SK-N-SH treated with all-trans-retinoic acid at 6 μM for 48 hours (cell line): ENCODE measurements at regions not wholly inside any gene's neighbourhood (a gene's known extent, or its start where the extent isn't known, plus 50 kb on each side); places are given as distances from the start of the nearest gene placed in this dataset.

Source experiments
- ISL1 ChIP-seq: fragments of 250-450 bp; sonication (Bioruptor Pico); IDR thresholded peaks from 2 replicates; pipeline ENCODE4 v2.1.2; 2022; ENCODE audit warnings: mild to moderate bottlenecking, moderate library complexity
- OSR1 ChIP-seq: fragments of 250-450 bp; sonication (Bioruptor Pico); IDR thresholded peaks from 2 replicates; pipeline ENCODE4 v1.8.0; 2022; ENCODE audit warnings: moderate library complexity, mild to moderate bottlenecking, inconsistent platforms
- SNAI2 ChIP-seq: fragments of 250-450 bp; sonication (Bioruptor Pico); IDR thresholded peaks from 2 replicates; pipeline ENCODE4 v1.5.0; 2020; ENCODE audit warnings: mild to moderate bottlenecking, moderate library complexity
- ZFP3 ChIP-seq: fragments of 250-450 bp; sonication (Bioruptor Pico); IDR thresholded peaks from 2 replicates; pipeline ENCODE4 v1.5.0; 2020; ENCODE audit warnings: mild to moderate bottlenecking, moderate library complexity
- ZFP30 ChIP-seq: fragments of 450-650 bp; formaldehyde crosslinking; IDR thresholded peaks from 2 replicates; pipeline ENCODE4 v1.5.0; 2022; ENCODE audit warnings: mild to moderate bottlenecking, moderate library complexity
- TF ChIP-seq, protein P1 (sequence below): fragments of 250-450 bp; sonication (Bioruptor Pico); IDR thresholded peaks from 2 replicates; pipeline ENCODE4 v1.8.0; 2020; ENCODE audit warnings: mild to moderate bottlenecking, moderate library complexity, borderline replicate concordance
- TF ChIP-seq, protein P2 (sequence below): fragments of 250-450 bp; sonication (Bioruptor Pico); IDR thresholded peaks from 2 replicates; pipeline ENCODE4 v1.5.0; 2020; ENCODE audit warnings: mild to moderate bottlenecking, moderate library complexity
- TF ChIP-seq, protein P3 (sequence below): fragments of 250-450 bp; sonication (Bioruptor Pico); IDR thresholded peaks from 2 replicates; pipeline ENCODE4 v1.8.0; 2021; ENCODE audit warnings: low read depth, mild to moderate bottlenecking, moderate library complexity, borderline replicate concordance

DNA sequence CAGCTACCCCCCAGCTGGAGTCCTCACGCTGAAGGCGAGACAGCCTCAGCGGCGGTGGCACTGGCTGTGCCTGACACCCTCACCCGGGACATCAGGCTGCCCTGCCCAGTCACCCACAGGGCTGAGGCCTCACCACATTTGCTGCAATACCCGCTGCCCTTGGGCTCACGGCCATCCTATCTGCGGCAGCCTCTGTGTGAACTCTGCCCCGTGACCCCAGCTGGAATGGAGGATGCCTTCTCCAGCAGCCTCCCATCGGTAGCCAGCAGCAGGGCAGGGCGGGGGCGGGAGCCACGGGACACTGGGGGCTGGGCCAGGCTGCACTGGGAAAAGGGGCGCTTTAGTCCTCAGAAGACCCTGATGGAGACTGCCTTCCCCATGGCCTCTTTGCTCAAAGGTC lies 112.4 kb upstream of the ZBTB40 start:
- TF ChIP-seq, protein P1, sequence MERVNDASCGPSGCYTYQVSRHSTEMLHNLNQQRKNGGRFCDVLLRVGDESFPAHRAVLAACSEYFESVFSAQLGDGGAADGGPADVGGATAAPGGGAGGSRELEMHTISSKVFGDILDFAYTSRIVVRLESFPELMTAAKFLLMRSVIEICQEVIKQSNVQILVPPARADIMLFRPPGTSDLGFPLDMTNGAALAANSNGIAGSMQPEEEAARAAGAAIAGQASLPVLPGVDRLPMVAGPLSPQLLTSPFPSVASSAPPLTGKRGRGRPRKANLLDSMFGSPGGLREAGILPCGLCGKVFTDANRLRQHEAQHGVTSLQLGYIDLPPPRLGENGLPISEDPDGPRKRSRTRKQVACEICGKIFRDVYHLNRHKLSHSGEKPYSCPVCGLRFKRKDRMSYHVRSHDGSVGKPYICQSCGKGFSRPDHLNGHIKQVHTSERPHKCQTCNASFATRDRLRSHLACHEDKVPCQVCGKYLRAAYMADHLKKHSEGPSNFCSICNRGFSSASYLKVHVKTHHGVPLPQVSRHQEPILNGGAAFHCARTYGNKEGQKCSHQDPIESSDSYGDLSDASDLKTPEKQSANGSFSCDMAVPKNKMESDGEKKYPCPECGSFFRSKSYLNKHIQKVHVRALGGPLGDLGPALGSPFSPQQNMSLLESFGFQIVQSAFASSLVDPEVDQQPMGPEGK (CRISPR knock-in tag) = no peak
- TF ChIP-seq, protein P2, sequence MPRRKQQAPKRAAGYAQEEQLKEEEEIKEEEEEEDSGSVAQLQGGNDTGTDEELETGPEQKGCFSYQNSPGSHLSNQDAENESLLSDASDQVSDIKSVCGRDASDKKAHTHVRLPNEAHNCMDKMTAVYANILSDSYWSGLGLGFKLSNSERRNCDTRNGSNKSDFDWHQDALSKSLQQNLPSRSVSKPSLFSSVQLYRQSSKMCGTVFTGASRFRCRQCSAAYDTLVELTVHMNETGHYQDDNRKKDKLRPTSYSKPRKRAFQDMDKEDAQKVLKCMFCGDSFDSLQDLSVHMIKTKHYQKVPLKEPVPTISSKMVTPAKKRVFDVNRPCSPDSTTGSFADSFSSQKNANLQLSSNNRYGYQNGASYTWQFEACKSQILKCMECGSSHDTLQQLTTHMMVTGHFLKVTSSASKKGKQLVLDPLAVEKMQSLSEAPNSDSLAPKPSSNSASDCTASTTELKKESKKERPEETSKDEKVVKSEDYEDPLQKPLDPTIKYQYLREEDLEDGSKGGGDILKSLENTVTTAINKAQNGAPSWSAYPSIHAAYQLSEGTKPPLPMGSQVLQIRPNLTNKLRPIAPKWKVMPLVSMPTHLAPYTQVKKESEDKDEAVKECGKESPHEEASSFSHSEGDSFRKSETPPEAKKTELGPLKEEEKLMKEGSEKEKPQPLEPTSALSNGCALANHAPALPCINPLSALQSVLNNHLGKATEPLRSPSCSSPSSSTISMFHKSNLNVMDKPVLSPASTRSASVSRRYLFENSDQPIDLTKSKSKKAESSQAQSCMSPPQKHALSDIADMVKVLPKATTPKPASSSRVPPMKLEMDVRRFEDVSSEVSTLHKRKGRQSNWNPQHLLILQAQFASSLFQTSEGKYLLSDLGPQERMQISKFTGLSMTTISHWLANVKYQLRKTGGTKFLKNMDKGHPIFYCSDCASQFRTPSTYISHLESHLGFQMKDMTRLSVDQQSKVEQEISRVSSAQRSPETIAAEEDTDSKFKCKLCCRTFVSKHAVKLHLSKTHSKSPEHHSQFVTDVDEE (CRISPR knock-in tag) = no peak
- no peak for TF ChIP-seq ZFP30 (CRISPR knock-in tag)
- TF ChIP-seq ZFP3 (CRISPR knock-in tag) = no peak
- no peak for TF ChIP-seq ISL1 (CRISPR knock-in tag)
- no peak for TF ChIP-seq OSR1 (CRISPR knock-in tag)
- TF ChIP-seq SNAI2 (CRISPR knock-in tag) = no peak
- TF ChIP-seq, protein P3, sequence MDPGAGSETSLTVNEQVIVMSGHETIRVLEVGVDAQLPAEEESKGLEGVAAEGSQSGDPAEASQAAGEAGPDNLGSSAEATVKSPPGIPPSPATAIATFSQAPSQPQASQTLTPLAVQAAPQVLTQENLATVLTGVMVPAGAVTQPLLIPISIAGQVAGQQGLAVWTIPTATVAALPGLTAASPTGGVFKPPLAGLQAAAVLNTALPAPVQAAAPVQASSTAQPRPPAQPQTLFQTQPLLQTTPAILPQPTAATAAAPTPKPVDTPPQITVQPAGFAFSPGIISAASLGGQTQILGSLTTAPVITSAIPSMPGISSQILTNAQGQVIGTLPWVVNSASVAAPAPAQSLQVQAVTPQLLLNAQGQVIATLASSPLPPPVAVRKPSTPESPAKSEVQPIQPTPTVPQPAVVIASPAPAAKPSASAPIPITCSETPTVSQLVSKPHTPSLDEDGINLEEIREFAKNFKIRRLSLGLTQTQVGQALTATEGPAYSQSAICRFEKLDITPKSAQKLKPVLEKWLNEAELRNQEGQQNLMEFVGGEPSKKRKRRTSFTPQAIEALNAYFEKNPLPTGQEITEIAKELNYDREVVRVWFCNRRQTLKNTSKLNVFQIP = no peak
